ENCODE measurements at regions not wholly inside any gene's neighbourhood (a gene's known extent, or its start where the extent isn't known, plus 50 kb on each side); places are given as distances from the start of the nearest gene placed in this dataset.

GRCh38 chr2:41735006-41735405 lies 312.8 kb upstream of the PKDCC start:
- TF ChIP-seq CTCF (IDR thresholded peaks at IDR 0.05; ENCODE audit: insufficient read depth, low read depth, low read length, missing control alignments) = no peak
- DNase-seq (ENCODE audit: low read depth) = no peak
- H3K4me3 ChIP-seq (ENCODE audit: low read length) = no peak overlapping the region

- DNase-seq (ENCODE audit: low read depth) = no peak
- H3K4me3 ChIP-seq (ENCODE audit: low read length) = no peak overlapping the region
- no peak for TF ChIP-seq CTCF (IDR thresholded peaks at IDR 0.05; ENCODE audit: insufficient read depth, low read depth, low read length, missing control alignments)
These were observed 312.3 kb upstream of the PKDCC start for GRCh38 chr2:41735476-41735875.

- DNase-seq (ENCODE audit: low read depth) = peak; percentile 32
- H3K4me3 ChIP-seq (ENCODE audit: low read length) = no peak overlapping the region
- no peak for TF ChIP-seq CTCF (IDR thresholded peaks at IDR 0.05; ENCODE audit: insufficient read depth, low read depth, low read length, missing control alignments)
These were observed 311.7 kb upstream of the PKDCC start for GRCh38 chr2:41736105-41736567.

- no peak overlapping the region for H3K4me3 ChIP-seq (ENCODE audit: low read length)
- no peak for TF ChIP-seq CTCF (IDR thresholded peaks at IDR 0.05; ENCODE audit: insufficient read depth, low read depth, low read length, missing control alignments)
- DNase-seq (ENCODE audit: low read depth) = no peak
These were observed 311.2 kb upstream of the PKDCC start for GRCh38 chr2:41736586-41736985.

GRCh38 chr2:41737888-41738287 lies 309.9 kb upstream of the PKDCC start:
- H3K4me3 ChIP-seq (ENCODE audit: low read length) = no peak overlapping the region
- no peak for TF ChIP-seq CTCF (IDR thresholded peaks at IDR 0.05; ENCODE audit: insufficient read depth, low read depth, low read length, missing control alignments)
- DNase-seq (ENCODE audit: low read depth) = no peak

- DNase-seq (ENCODE audit: low read depth) = no peak
- no peak overlapping the region for H3K4me3 ChIP-seq (ENCODE audit: low read length)
- TF ChIP-seq CTCF (IDR thresholded peaks at IDR 0.05; ENCODE audit: insufficient read depth, low read depth, low read length, missing control alignments) = no peak
These were observed 305.7 kb upstream of the PKDCC start for GRCh38 chr2:41741951-41742595.

GRCh38 chr2:41743324-41743723 lies 304.5 kb upstream of the PKDCC start:
- no peak overlapping the region for H3K4me3 ChIP-seq (ENCODE audit: low read length)
- TF ChIP-seq CTCF (IDR thresholded peaks at IDR 0.05; ENCODE audit: insufficient read depth, low read depth, low read length, missing control alignments) = no peak
- no peak for DNase-seq (ENCODE audit: low read depth)
